NCI-H748 (cell line): ENCODE measurements at regions not wholly inside any gene's neighbourhood (a gene's known extent, or its start where the extent isn't known, plus 50 kb on each side); places are given as distances from the start of the nearest gene placed in this dataset.
"Not testable (repeated sequence)": the region's sequence is repeated elsewhere in the genome, so short reads cannot be mapped to it uniquely, and the experiment has no call there.

Experiments
- DNase-seq: peaks from one replicate; lab custom pipeline; 2025; ENCODE audit not compliant: unreplicated experiment; lab: John Stamatoyannopoulos, UW

DNA sequence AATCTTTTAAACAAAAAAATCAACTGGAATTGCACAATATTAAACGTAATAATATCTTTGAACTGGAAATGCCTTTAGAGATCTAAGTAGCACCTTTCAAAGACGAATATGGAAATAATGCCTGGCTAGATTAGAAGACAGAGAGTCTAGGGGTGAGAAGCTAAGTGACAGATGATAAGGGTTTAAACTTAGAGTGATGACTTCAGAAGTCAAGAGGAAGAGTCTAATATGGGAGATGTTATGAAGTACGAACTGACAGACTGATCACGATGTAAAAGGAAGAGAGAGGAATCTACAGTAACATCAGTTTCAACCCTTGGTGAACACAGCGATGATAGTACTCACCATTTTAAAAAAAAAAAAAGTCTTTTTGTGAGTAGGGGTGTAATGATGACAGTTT, 57.9 kb downstream of the HINT1 start:
- no peak for DNase-seq

DNA sequence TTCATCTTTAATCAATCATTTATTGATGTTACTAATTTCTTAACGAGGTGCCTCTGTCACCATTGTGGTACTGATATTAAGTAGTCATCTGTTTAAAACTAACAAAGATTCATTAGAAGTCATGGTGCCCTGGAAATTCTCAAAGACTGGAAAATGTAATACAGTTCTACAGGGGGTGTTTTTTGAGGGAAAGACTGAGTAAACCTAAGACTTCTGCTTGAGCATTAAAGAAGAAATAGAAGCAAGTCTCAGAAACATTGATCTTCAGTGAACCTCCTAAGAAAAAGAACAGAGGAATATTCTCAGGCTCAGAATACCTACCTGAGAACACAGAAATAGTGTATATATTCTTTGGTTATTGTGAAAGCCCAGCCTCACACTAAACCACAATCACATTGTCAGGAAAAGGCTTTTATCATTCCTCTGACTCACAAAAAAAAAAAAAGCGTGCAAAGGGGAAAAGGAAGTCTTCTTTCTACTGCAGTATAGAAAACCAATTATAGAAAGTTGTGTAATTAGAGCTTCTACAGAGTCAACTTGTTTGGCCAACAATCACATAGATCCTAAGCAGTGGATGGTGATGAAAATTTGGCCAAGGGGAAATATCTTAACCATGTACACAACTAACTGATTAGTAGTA, 60.8 kb downstream of the HINT1 start:
- DNase-seq, result no peak

DNA sequence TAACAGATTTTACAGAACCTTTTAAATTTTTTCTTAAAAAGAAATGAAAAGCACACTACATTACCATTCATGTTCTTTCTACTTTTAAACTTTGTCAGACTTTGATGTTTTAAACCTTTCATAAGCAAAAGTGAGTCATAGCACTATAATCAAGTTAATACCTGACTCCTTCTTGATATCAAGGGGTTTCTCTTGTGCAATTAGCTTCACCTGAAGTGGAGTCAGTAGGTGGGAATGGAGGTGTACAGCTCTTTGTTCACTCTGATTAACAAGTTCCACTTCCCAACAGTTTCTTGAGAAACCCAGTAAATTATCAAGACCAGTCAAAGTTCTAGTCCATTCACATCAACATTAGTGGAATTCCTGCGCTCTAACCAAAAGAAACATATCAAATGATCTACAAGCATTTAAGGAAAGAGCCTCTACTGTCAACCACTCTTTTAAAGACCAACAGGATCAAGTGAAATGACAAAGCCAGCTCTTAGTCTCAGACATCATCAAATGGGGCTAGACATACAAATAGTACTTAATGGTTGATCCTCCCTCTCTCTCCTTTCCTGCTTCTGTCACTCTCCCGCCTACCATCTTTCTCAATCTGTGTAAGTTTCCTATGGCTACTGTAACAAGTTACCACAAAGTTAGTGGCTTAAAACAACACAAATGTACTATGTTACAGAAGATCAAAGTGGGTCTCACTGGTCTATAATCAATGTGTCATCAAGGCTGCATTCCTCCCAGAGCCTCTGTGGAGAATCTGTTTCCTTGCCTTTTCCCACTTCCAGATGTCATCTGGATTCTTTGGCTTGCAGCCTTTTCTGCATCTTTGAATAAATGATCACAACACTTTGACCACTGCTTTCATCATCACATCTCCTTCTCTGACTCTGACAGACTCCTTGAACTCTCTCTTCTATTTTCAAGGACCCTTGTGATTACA, 68.0 kb downstream of the HINT1 start:
- DNase-seq, result no peak

DNA sequence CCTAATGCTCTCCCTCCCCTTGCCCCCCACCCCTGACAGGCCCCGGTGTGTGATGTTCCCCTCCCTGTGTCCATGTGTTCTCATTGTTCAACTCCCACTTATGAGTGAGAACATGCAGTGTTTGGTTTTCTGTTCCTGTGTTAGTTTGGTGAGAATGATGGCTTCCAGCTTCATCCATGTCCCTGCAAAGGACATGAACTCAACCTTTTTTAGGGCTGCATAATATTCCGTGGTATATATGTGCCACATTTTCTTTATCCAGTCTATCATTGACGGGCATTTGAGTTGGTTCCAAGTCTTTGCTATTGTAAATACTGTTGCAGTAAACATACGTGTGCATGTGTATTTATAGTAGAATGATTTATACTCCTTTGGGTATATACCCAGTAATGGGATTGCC, 69.5 kb downstream of the HINT1 start:
- not testable (repeated sequence) for DNase-seq

DNA sequence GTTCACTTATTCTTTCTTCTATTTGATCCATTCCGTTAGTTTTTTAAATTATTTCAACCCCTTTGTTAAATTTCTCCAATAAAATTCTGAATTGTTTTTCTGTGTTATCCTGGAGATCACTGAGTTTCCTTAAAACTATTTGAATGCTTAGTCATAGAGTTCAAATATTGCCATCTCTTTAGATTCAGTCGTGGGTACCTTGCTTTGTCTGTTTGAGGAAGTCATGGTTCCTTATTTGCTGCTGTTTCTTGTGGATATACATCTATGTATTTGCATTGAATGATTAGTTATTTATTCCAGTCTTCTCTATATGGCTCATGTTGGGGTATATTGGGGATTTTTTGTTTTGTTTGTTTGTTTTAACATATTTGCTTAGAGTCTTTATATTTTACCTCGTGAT, 80.6 kb downstream of the HINT1 start:
- no peak for DNase-seq

DNA sequence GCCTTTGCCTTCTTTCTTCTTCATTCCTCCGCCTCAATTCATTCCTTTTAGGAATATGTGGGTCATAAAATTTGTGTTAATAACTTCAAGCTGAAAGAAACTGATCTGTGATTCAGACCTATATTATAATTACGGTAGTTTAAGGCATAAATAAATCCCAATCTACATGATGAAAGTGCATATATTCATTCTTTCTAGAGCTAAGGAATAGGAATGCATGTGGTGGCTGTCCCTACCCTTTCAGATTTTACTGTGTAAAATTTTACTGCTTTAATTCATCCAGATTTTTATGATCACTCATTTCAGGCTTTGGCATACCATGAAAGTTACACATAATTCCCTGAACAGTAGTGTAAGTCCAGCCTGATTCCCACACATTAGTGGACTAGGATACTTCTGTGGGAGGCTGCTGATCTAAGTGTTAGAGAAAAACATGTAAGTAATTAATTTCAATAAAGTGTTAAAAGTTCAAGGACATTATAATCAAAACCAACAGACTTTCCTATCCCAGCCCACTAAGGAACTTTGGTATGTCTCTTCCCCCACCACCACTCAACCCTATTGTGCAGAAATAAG, 83.1 kb downstream of the HINT1 start:
- no peak for DNase-seq

DNA sequence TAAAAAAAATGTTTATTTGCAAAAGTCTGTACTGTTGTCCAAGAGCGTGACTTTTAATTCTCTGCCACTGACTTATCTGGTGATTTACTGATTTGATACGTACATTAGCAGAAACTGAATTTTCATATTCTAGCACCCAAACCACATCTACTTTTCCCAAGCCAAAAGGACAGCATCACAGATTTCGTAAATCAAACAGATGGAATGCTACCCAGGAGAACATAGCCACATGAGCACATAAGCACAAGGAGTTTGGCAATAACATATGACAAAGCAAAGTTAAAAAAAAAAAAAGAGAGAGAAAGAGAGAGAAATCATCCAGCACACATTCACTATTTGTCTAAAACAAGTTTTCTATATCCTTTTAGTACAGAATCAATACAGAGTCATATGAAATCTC, 83.7 kb downstream of the HINT1 start:
- no peak for DNase-seq

DNA sequence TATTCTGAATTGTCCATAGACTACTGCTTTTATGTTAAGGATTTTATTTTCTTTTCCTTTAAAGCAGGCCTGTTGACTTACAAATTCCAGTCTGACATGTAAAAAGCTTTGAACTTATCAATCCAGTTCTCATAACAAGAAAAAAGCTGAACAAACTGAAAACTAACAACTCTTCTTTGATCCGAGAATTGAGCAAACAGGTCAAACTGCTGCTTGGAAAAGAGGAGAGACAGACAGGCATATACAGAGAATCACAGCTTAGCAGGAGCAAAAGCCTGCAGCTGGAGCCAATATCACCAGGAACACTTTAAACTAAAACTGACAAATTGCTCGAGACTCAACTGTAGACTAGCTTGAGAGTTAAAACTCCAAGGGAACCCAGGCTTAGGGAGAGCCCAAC, 85.8 kb downstream of the HINT1 start:
- no peak for DNase-seq

DNA sequence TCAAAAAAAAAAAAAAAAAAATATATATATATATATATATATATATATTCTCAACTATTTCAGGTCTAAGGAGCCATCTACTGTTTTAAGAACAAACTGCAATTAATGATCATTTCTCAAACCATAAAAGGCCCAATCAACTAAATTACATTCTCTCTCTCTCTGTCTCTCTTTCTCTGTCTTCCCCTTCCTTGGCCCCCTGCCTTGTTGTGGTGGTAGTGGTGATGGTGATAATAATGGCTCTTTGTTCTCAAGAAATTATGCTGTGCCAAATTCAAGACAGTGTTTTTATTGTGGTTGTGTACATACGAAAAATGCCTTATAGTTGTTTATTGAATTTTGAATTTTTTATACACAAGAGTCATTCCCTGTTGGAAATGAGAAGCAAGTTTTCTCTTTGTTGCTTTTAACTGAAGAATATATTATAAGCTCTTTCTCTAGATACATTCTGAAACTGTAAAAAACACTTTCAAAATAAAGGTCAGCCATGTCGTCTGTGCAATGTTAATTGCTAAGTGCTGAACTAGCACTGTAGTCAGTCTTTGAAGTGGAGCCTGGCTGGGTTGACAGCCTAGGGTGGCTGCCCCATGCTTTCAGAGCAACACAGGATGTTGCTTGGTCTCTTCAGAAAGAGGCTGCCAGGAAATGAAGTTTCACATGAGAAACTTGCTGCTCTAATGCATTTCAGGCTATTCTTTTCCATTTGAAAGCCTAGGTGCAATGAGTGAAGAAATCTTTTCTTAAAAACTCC, 96.0 kb downstream of the HINT1 start:
- DNase-seq, result no peak

DNA sequence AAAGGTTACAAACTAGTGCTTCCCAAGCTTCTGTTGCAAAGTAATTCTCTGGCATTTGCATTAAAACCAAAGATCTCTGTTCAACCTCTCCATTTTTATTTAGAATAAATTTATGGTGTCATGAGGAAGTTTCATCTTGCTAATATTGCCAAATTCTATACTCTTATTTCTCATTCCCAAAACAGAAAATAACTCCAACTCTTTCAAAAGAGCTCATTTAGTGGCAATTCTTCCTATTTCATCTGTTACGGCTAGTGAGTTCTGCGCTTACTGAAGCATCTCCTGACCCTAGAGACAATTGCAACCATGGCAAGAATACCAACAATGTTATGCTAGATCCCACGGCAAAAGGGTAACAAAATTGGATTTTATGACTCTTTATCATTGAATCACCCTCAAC, 97.0 kb downstream of the HINT1 start:
- no peak for DNase-seq

DNA sequence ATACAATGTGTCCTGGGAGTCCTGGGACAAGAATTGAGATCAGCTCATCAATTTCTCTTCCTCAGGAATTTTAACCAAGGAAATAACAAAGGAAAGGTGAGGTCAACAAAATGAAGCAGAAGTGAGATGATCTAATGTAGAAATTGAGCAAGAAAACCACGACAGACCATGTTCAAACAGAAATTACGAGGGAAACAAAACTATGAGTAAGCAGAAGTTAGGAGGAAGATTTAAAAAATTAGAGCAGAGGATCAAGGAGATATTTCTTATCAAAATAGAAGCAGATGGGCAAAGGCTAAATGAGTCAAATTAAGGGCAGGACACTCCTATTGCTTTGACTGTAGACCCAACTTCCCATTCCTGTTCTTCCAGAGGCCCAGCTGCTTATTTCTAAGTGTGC, 97.4 kb downstream of the HINT1 start:
- no peak for DNase-seq

DNA sequence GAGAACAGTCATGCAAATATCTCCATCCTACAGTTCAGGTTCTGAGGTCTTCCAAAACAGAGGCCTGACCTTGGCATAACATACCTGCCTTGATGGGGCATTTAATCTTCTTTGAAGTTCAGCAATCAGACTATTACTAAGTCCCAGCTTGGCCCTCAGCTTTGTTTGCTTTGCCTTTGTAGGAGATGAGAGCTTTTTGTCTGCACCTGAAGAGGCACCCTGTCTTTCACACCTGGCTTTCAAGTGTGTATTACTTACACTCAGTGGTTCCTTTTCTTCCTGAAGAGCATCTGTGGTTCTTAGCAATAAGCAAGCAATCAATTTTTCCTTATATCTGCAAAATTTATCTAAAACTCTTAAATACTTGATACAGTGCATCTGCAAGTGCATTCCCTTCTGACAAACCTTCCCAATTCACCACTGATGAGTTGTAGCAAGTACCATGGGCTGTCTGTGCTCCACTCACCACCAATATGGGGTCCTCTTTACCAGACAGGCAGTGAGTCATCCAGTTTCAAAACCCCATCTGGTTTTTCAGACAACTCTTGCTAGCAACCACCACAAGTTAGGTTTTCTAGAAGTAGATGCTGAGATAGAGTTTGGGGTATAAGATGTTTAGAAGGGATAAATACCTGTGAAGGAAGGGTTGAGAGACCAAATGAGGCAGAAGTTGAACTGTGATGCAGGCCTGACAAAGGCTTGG, 100.2 kb downstream of the HINT1 start:
- DNase-seq, result no peak

DNA sequence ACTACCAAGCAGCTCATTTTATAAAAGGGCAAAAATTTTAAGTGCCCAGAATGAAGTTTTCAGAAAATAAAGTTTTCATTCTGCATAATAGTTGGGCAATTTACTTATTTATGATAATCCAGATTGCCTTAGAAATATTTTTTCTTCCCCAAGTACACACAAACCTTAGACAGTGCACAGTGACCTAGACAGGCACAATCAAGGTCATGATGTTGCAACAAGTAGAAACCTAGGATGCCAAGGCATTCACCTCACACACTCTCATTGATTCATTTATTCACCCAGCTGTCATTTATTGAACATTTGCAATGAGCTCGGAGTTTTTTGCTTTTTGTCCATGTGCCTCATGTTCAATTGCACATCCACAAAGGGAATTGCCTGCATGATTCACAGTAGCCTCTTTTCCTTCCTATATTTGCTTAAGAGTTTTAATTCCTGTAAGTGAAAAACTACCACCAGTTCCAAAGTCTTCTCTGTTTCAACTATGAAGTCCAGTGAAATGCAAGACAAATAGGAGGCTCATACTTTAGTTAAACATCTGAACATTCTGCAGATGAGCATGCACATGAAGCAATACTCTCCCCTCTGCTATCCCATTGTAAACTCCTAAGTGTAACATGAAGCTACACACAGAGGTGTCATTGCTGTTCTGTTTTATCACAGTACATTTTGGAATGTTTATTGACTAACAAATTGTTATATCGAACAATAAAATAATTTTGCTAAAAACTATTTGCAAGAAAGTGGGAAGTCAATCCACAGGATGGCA, 122.9 kb downstream of the HINT1 start:
- DNase-seq, result no peak

DNA sequence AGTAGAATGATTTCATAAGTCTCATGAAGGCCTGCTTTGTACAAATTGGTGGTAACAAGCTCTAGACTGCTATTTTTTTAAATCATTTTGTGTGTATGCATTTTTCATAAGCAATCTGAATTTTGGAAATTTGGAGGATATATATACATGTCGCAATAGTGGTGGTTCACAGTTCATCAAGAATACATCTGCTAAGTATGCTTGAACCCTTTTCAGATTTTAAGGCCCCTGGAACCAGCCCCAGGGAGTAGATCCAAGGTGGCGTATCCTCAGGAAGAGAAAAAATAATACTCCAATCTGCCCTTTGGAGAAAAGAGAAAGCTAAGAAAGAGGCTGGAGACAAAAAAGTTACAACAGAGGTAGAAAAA, 141.6 kb downstream of the HINT1 start:
- DNase-seq, result no peak

DNA sequence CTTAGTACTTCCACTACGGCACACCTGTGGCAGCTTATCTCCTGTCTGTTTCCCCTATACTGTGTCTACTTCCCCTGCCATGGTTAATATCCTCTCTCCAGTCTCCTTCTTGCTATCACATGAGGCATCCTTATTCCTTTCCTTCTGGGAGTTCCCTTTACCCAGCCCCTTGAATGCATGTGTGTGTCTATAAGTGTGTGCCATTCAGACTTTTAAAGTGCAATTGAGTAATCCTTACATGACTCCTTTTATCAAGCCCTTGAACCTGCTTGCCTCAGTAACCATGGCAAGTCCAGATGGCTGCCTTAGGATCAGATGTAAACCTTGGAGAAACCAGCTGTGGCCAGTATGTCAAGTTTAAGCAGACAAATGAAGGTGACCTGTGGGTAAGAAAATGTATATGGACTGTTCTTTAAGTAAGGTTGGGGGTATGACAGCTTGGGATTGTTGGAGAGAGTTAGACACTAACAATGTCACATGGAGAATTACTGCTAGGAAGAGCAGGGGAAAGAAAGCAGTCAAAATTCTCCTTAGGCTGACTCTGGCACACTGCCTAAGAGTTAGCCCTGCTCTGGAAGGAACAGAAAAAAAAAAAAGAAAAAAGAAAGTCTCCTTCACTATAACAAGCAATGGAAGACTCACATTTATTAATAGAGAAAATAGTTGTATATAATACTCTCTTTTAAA, 142.1 kb downstream of the HINT1 start:
- DNase-seq, result no peak

DNA sequence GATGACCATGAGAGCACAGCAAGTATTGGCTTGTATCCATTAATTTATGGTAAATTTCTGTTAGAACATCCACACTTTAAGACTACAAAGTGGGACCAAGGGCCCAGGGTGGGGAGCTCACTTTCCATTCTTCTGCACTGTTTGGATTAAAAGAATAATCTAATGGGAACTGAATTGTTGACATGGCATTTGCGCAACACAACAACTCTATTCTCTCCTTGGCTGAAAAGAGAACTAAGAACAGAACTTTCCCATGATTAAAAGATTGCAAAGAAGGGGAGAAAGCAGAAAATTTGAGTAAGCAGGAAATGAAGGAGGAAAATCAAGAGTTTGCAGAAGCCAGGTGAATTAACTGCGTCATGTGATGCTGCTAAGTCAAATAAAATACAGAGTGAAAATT, 143.4 kb downstream of the HINT1 start:
- no peak for DNase-seq

DNA sequence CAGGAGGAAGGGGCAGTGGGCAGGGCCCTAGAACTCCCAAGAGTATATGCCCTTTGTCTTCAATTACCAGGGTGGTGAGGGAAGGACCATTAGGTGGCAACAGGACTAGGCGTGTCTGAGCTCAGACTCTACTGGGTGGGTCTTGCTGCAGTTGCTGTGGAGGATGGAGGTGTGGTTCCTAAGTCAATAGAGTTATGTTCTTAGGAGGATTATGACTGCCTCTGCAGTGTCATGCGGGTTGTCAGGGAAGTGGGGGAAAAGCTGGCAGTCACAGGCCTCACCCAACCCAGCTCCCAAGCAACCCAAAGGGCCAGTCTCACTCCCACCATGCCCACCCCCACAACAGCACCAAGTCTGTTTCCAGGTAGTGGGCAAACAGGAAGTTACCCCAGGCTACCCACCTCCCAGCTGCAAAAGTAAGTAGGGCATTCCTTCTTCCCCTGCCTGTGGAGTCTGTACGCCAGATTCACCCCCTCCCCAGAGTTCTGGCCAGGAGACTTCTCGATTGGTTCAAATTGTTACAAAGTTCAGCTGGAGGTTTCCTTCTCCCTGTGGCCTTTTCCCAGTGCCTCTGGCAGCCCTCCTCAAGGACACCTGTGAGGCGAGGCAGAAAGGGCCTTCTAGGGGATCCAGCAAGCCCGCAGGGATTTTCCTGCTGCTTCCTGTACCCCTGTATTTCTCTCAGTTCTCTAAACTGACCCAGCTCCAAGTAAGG, 145.3 kb downstream of the HINT1 start:
- peak; percentile 28 for DNase-seq

DNA sequence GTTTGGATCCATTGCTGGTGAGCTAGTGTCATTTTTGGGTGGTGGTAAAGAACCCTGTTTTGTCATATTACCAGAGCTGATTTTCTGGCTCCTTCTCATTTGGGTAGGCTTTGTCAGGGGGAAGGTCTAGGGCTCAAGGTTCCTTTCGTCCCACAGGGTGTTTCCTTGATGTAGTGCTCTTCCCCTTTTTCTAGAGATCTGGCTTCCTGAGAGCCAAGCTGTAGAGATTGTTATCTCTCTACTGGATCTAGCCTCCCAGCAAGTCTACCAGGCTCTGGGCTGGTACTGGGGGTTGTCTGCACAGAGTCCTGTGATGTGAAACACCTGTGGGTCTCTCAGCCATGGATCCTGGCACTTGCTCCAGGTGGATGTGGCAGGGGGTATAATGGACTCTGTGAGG, 145.9 kb downstream of the HINT1 start:
- DNase-seq, result no peak

DNA sequence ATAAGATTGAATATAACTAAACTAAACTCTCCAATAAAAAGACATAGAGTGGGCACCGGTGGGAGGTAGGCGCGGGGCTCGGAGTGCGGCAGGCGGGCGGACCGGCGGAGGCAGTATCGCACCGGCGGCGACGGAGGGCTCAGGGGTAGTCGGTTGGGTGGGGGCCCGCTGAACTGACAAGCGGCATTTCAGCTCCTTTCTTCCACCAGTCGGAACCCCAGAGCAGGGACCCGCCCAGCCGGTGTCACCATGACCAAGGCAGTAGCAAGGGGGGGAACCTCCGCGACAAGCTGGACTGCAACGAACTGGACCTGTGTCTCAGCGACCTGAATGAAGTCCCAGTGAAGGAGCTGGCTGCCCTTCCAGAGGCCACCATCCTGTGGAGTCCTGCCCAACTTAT, 156.7 kb downstream of the HINT1 start:
- no peak for DNase-seq
